Activated T-helper 2 cell treated with anti-CD3 and anti-CD28 coated beads, Interferon-gamma antibody, Interleukin-2, Interleukin-4, amounts not matched to agents 10 μg/mL and 5 μg/mL and 100 μg/mL, durations not matched to agents 14 hours and 24 hours and 36 hours (primary cell): ENCODE measurements at regions not wholly inside any gene's neighbourhood (a gene's known extent, or its start where the extent isn't known, plus 50 kb on each side); places are given as distances from the start of the nearest gene placed in this dataset.
"Not testable (repeated sequence)": the region's sequence is repeated elsewhere in the genome, so short reads cannot be mapped to it uniquely, and the experiment has no call there.

Source experiments
- DNase-seq: peaks from one replicate; pipeline ENCODE4 v3.0.0; 2021; ENCODE audit warnings: low spot score
- H3K27ac Mint-ChIP-seq: one replicate; pipeline ENCODE4 v1.8.0; 2021; ENCODE audit warnings: mixed read lengths
- H3K27me3 Mint-ChIP-seq: one replicate; pipeline ENCODE4 v1.8.0; 2021; ENCODE audit warnings: low read depth, mixed read lengths
- H3K36me3 Mint-ChIP-seq: one replicate; pipeline ENCODE4 v1.8.0; 2021; ENCODE audit warnings: low read depth, mixed read lengths
- H3K4me1 Mint-ChIP-seq: one replicate; pipeline ENCODE4 v1.8.0; 2021; ENCODE audit warnings: low read depth, mixed read lengths
- H3K4me3 Mint-ChIP-seq: one replicate; pipeline ENCODE4 v1.8.0; 2021; ENCODE audit warnings: low read depth, mild to moderate bottlenecking, moderate library complexity, mixed read lengths
- H3K9me3 Mint-ChIP-seq: one replicate; pipeline ENCODE4 v1.8.0; 2021; ENCODE audit warnings: mixed read lengths
- intact Hi-C: fragments of 100-400 bp; cut with micrococcal nuclease; formaldehyde crosslinking; loops from one replicate; pipeline ENCODE4 v1.15.1; 2023

DNA sequence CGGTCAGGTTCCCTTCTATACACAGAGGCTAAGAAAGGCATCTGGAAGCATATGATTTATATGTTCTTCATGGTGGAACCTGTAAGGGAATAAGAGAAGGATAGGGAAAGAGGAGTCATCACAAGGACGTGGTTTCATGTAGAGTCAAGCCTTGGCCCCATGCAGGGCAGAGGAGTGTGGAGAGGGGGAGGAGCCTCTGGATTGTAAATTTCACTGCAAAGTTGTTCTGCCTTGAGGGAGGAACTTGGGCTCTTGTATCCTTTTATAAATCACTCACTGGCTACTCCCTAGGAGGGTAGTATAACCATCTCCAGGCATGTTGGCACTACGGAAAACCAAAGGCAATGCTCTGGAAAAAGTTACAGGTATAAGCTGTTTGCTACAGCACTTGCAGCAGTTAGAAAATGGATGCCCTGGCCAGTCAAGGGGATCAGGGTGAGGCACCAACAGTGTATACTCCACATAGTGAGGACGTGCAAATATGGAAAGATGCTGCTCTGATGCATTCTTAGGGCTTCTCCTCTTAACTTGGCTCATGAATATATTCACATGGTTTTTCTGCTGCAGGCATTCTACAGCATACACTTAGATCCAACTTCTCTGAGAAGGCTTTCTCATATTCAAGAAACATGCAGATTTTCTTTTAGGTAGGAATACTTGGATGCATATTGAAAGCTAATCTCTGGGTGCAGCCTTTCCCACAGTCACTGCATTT is 60.3 kb upstream of the ZNF81 start:
- Mint-ChIP-seq H3K27ac (no peak overlapping the region), H3K4me1 (no peaks in the 10 kb centered on the region), H3K4me3 (no peak overlapping the region), H3K36me3 (no peaks in the 10 kb centered on the region), H3K27me3 (no peaks in the 10 kb centered on the region), H3K9me3 (peaks cover 2% of the 10 kb centered on the region)
- DNase-seq: no peak
- intact Hi-C loops: no loop called here

DNA sequence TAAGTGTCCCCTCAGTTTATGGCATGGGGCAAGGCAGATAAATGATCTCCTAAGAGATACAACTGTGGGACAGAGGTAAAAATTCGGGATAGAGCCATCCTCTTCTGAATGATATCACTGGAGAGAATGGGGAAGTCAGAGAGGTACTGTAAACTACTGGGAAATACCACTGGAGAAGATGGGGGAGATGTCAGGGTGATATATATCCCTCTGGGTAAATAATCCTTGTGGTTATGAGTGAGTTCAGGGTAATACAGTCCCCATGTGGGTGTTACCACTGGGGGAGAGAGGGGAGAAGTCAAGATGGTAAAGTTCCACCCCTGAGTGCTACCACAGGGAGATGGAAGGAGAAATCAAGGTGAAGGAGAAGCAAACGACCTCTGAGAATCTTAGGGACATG is 63.9 kb upstream of the ZNF81 start:
- Mint-ChIP-seq H3K27ac (no peak overlapping the region), H3K4me1 (no peaks in the 10 kb centered on the region), H3K36me3 (no peaks in the 10 kb centered on the region), H3K4me3 (no peak overlapping the region), H3K9me3 (peaks cover 9% of the 10 kb centered on the region), H3K27me3 (no peaks in the 10 kb centered on the region)
- DNase-seq: no peak
- intact Hi-C loops: no loop called here

DNA sequence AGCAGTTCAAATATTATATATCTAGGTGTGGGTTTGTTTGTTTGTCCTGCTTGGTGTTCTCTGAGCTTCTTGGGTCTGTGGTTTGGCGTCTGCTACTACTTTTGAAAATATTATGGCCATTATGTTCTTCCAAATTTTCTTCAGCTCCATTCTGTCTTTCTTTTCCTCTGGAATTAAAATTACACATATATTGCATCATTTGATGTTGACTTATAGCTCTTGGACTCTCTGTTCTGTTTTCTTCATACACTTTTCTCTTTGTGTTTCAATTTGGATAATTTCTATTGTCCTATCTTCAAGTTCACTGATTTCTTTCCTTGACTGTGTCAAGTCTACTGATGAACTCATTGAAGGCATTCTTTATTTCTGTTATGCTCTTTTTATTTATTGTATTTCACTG is 65.2 kb upstream of the ZNF81 start:
- peaks cover 9% of the 10 kb centered on the region for H3K9me3 Mint-ChIP-seq
- no peak for DNase-seq
- no peak overlapping the region for H3K4me3 Mint-ChIP-seq
- no peak overlapping the region for H3K27ac Mint-ChIP-seq
- no peaks in the 10 kb centered on the region for H3K4me1 Mint-ChIP-seq
- intact Hi-C loops: no loop called here
- no peaks in the 10 kb centered on the region for H3K27me3 Mint-ChIP-seq
- no peaks in the 10 kb centered on the region for H3K36me3 Mint-ChIP-seq

DNA sequence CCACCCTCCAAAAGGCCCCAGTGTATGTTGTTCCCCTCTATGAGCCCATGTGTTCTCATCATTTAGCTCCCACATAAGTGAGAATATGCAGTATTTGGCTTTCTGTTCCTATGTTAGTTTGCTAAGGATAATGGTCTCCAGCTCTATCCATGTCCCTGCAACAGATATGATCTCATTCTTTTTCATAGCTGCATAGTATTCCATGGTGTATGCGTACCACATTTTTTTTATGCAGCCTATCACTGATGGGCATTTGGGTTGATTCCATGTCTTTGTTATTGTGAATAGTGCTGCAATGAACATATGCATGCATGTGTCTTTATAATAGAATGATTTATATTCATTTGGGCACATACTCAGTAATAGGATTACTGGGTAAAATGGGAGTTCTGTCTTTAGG is 73.9 kb upstream of the ZNF81 start:
- H3K4me3 Mint-ChIP-seq: not testable (repeated sequence)

DNA sequence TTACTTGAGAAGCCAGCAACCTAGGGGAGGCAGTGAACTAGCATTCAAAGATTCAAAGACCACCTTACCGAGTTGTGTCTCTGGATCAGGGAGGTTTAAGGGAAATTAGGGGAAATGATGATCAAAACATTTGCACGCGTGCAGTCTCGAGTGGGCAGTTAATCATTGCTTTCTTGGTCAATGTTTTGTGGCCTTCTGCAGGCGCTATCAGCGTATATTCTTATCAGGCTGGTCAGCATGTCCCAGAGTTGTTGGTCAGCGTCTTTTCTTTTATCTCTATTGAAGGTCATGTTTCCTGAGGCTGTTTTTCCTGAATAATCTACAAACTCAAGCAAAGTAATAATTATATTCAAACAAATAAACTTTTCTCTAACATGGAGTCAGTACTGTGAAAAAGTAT is 84.0 kb upstream of the ZNF81 start:
- Mint-ChIP-seq H3K4me1 (peaks cover 5% of the 10 kb centered on the region), H3K27me3 (no peaks in the 10 kb centered on the region), H3K27ac (no peak overlapping the region), H3K4me3 (no peak overlapping the region), H3K9me3 (no peaks in the 10 kb centered on the region), H3K36me3 (no peaks in the 10 kb centered on the region)
- no peak for DNase-seq
- intact Hi-C loops: no loop called here

More for the DNA sequence above, 73.9 kb upstream of the ZNF81 start:
- H3K9me3 Mint-ChIP-seq, DNase-seq, intact Hi-C loops, H3K27me3 Mint-ChIP-seq, H3K27ac Mint-ChIP-seq, H3K36me3 Mint-ChIP-seq, H3K4me1 Mint-ChIP-seq: not testable (repeated sequence)

DNA sequence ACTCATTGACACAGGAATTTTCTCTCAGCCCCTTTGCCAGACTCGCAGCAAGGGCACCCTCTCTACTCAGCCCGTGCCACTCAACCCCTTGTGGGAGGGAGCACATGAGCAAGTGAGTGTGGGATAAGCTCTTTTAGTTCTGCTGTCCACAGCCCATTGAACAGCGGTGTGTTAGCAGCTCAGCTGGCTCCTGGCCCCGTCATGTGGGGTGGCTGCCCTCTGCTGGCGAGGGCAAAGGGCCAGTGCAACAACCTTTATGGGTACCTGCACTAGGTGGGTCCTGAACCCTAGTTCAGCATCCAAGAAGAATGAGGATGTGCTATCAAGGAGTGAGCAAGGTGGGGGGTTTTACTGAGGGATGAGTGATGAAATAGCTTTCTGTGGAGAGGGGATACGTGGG is 85.0 kb upstream of the ZNF81 start:
- peak; percentile 10 for DNase-seq
- no peak overlapping the region for H3K27ac Mint-ChIP-seq
- no peaks in the 10 kb centered on the region for H3K36me3 Mint-ChIP-seq
- no peaks in the 10 kb centered on the region for H3K27me3 Mint-ChIP-seq
- H3K9me3 Mint-ChIP-seq: no peaks in the 10 kb centered on the region
- H3K4me3 Mint-ChIP-seq: no peak overlapping the region
- intact Hi-C loops: no loop called here
- peaks cover 5% of the 10 kb centered on the region for H3K4me1 Mint-ChIP-seq

DNA sequence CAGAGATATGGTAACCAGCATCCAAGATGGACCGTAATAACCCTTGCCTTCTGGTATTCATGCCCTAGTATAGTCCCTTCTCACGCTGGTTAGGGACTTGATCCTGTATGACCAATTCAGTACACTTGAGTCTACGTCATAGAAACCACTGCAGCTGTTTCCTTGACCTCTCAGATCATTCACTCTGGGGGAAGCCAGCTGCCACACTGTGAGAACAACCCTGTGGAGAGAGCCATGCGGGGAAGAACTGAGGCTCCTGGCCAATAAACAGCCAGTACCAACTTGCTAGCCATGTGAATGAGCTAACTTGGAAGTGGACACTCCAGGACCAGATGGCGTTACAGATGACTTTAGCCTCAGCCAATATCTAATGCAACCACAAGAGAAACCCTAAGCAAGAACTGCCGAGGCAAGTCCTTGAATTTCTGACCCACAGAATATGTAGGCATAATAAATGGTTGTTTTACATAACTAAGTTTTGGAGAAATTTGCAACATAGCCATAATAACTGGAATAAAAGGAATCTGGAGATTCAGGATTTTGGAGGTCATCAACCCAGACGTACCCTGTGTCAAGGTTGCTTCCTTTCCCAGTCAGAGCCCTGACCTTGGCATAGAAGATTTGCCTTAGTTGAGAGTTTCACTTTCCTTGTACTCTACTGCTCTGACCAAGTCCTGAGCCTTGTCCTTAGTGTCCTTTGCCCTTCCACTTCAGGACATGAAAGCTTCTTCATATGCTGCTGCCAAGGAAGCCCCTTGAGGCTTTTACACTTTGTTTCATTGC is 87.3 kb upstream of the ZNF81 start:
- intact Hi-C loops: no loop called here
- no peak overlapping the region for H3K4me3 Mint-ChIP-seq
- no peak overlapping the region for H3K27ac Mint-ChIP-seq
- H3K9me3 Mint-ChIP-seq: no peaks in the 10 kb centered on the region
- H3K27me3 Mint-ChIP-seq: no peaks in the 10 kb centered on the region
- DNase-seq: no peak
- H3K36me3 Mint-ChIP-seq: no peaks in the 10 kb centered on the region
- peaks cover 5% of the 10 kb centered on the region for H3K4me1 Mint-ChIP-seq

DNA sequence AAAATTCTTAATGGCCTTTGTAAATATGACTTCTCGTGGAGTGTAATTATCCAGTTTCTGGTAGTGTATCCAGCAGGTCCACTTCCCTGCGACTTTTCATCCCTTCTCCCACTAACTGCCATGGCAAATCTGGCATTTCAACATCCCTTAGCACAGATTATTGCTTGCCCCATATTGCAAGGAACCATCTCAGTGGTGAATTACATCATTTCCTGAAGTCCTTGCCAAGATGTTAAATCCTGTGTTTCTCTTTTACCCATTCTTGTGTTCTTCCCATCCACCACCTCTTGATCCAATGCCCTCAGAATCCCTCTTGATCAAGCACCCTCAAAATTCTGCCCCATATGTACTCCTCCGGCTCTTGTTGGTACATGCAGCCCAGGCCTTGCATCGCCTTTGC is 88.1 kb upstream of the ZNF81 start:
- Mint-ChIP-seq H3K27me3 (no peaks in the 10 kb centered on the region), H3K4me1 (peaks cover 5% of the 10 kb centered on the region), H3K27ac (no peak overlapping the region), H3K36me3 (no peaks in the 10 kb centered on the region), H3K4me3 (no peak overlapping the region), H3K9me3 (no peaks in the 10 kb centered on the region)
- intact Hi-C loops: no loop called here
- no peak for DNase-seq

DNA sequence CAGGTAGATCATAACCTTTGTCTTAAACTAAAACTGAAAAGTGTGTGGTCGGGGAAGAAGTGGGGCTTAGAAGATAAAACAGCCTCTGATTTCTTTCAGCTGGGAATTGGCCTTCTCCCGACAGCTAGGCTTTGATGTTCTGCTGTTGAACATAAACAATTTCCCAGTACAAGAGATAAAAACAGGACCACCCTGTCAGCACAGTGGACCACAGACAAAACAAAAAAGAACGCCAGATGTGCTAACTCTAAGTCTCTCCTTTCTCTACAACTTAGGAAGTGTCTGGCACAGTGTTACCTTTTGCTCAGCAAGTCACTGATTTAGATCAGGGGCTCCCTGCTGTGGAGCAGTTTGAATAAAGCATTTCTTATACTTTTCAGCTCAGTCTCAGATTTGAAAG is 87.5 kb upstream of the UXT start:
- no peak for DNase-seq
- H3K27me3 Mint-ChIP-seq: no peaks in the 10 kb centered on the region
- intact Hi-C loops: no loop called here
- H3K36me3 Mint-ChIP-seq: no peaks in the 10 kb centered on the region
- no peaks in the 10 kb centered on the region for H3K9me3 Mint-ChIP-seq
- no peak overlapping the region for H3K4me3 Mint-ChIP-seq
- no peak overlapping the region for H3K27ac Mint-ChIP-seq
- H3K4me1 Mint-ChIP-seq: peaks cover 5% of the 10 kb centered on the region

DNA sequence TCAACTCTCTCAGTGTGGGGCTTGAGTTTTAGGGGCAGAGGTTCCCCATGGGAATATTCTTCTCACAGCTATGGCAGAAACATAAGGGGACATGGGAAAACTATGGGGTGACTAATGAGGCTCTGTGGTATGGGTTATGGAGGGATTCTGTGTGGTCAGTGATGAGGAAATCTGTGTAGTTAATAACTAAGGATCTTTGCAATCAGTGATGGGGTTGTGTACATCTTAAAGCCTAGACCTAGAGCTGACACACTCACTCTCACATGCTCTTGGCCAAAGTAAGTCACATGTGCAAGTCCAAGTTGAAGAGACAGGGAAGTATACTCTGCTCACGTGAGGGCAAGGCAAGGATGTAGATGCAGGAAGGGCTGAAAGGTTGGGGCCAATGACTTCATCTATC is 86.4 kb upstream of the UXT start:
- Mint-ChIP-seq H3K36me3 (no peaks in the 10 kb centered on the region), H3K27me3 (no peaks in the 10 kb centered on the region), H3K4me3 (no peak overlapping the region), H3K4me1 (peaks cover 5% of the 10 kb centered on the region), H3K9me3 (no peaks in the 10 kb centered on the region), H3K27ac (no peak overlapping the region)
- no peak for DNase-seq
- intact Hi-C loops: no loop called here

DNA sequence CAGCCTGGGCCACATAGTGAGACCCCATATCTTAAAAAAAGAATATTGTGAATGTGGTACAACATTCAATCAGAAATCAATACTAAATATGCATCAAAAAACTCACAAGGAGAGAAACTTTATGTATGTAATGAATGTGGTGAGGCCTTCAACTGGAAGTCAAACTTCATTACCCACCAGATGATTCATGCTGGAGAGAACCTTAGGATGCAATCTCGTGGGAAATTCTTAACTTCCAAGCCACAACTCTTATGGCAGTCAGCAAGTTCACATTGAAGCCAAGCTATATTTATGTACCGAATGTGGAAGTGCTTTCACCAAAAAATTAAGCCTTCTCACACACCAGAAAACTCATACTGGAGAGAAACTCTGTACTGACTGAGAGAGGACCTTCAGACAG is 84.5 kb upstream of the UXT start:
- H3K27ac Mint-ChIP-seq: no peak overlapping the region
- H3K4me1 Mint-ChIP-seq: peaks cover under 1% of the 10 kb centered on the region
- H3K27me3 Mint-ChIP-seq: no peaks in the 10 kb centered on the region
- H3K36me3 Mint-ChIP-seq: no peaks in the 10 kb centered on the region
- H3K9me3 Mint-ChIP-seq: no peaks in the 10 kb centered on the region
- intact Hi-C loops: no loop called here
- no peak for DNase-seq
- H3K4me3 Mint-ChIP-seq: no peak overlapping the region

DNA sequence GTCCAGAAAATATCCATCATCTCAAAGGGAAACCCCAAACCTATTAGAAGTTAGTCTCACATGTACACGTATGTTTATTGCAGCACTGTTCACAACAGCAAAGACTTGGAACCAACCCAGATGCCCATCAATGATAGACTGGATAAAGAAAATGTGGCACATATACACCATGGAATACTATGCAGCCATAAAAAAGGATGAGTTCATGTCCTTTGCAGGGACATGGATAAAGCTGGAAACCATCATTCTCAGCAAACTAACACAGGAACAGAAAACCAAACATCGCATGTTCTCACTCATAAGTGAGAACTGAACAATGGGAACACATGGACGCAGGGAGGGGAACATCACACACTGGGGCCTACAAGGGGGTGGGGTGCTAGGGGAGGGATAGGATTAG is 79.9 kb upstream of the UXT start:
- H3K27ac Mint-ChIP-seq, H3K4me3 Mint-ChIP-seq, H3K36me3 Mint-ChIP-seq, intact Hi-C loops, H3K9me3 Mint-ChIP-seq, H3K4me1 Mint-ChIP-seq, H3K27me3 Mint-ChIP-seq, DNase-seq: not testable (repeated sequence)

DNA sequence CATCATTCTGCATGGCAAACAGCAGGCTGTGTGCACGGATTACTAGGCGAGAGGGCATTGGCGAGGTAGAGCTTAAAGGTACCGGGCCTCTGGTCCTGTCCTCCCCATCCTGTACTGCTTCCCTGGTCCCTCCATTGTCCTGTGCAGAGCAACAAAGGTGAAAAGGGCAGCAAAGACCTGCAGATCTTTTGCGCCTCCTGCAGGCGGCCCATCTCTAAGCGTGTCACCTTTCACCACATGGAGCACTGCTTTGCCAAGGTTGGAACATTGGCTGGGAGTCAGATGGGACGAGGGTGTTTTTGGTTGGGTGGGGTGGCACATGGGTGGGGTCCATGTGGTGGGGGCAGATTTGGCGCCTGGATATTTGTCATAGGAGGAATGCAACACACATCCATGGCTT is 64.7 kb upstream of the UXT start:
- intact Hi-C loops: no loop called here
- no peak for DNase-seq
- Mint-ChIP-seq H3K4me1 (no peaks in the 10 kb centered on the region), H3K4me3 (no peak overlapping the region), H3K27me3 (peaks cover 5% of the 10 kb centered on the region), H3K27ac (no peak overlapping the region), H3K9me3 (no peaks in the 10 kb centered on the region), H3K36me3 (no peaks in the 10 kb centered on the region)
